ENCODE measurements at regions not wholly inside any gene's neighbourhood (a gene's known extent, or its start where the extent isn't known, plus 50 kb on each side); places are given as distances from the start of the nearest gene placed in this dataset.

DNA sequence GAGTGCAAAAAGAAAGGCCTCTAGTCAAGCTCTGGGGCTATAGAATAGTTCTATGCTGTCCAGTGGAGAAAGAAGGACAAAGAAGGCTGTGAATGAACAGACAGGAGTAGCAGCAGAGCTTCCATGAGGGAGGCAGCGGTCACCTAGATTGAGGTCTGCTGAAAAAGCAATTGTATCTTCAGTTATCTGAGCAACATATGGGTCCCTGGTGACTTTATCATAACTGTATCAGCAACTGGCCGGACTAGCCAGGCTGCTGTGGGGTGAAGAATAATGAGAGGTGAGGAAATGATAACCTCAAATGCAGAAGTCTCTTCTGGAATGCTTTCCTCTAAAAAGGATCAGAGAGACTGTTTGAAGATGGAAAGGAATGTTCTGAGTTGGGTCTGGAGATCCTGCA, 971.3 kb upstream of the TMEM132C start:
- no peak for TF ChIP-seq POLR2A (IDR thresholded peaks at IDR 0.05)
- TF ChIP-seq, protein P1, sequence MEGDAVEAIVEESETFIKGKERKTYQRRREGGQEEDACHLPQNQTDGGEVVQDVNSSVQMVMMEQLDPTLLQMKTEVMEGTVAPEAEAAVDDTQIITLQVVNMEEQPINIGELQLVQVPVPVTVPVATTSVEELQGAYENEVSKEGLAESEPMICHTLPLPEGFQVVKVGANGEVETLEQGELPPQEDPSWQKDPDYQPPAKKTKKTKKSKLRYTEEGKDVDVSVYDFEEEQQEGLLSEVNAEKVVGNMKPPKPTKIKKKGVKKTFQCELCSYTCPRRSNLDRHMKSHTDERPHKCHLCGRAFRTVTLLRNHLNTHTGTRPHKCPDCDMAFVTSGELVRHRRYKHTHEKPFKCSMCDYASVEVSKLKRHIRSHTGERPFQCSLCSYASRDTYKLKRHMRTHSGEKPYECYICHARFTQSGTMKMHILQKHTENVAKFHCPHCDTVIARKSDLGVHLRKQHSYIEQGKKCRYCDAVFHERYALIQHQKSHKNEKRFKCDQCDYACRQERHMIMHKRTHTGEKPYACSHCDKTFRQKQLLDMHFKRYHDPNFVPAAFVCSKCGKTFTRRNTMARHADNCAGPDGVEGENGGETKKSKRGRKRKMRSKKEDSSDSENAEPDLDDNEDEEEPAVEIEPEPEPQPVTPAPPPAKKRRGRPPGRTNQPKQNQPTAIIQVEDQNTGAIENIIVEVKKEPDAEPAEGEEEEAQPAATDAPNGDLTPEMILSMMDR (IDR thresholded peaks at IDR 0.05) = no peak

All from adrenal gland (tissue), 5 donors.